Prostate gland (tissue), 2 donors: ENCODE measurements at regions not wholly inside any gene's neighbourhood (a gene's known extent, or its start where the extent isn't known, plus 50 kb on each side); places are given as distances from the start of the nearest gene placed in this dataset.

Experiments used
- CTCF ChIP-seq, 4 experiments: fragments of 200-600 bp in 2 of 4; fragments of 450-650 bp in 2 of 4; sonication (generic) in 2 of 4; IDR thresholded peaks; 1 replicate in 3 of 4; 2 replicates in 1 of 4; pipeline ENCODE4 v1.5.1; 2016 to 2019; ENCODE audit warnings: antibody characterized with exemption in 4 of 4, mild to moderate bottlenecking in 2 of 4, moderate library complexity in 2 of 4
- POLR2A ChIP-seq: fragments of 450-650 bp; IDR thresholded peaks from one replicate; pipeline ENCODE4 v1.6.1; 2016; ENCODE audit warnings: antibody characterized with exemption, mild to moderate bottlenecking
- POLR2AphosphoS5 ChIP-seq: sonication (generic); formaldehyde crosslinking; IDR thresholded peaks from one replicate; pipeline ENCODE4 v1.6.1; 2017; ENCODE audit warnings: antibody characterized with exemption

- TF ChIP-seq CTCF (IDR thresholded peaks at IDR 0.05) (no peak), POLR2AphosphoS5 (no peak), POLR2A (no peak)
Measured at GRCh38 chr13:84705982-84706710, 823.9 kb upstream of the SLITRK1 start.
